D721Med (cell line): ENCODE measurements at regions not wholly inside any gene's neighbourhood (a gene's known extent, or its start where the extent isn't known, plus 50 kb on each side); places are given as distances from the start of the nearest gene placed in this dataset.

ENCODE experiments used
- DNase-seq: peaks from one replicate; pipeline ENCODE4 v3.0.0; 2011; ENCODE audit warnings: low spot score; ENCODE audit not compliant: insufficient read length
- FAIRE-seq: peaks from 2 replicates; lab custom pipeline; 2011; peaks lifted over from hg19 to GRCh38; lab: Jason Lieb, UNC
- CTCF ChIP-seq: IDR thresholded peaks from 2 replicates; pipeline ENCODE4 v1.5.1; 2012; ENCODE audit warnings: mild to moderate bottlenecking, control low read depth; ENCODE audit not compliant: insufficient read depth; ENCODE audit errors: missing control alignments

- DNase-seq (no peak), FAIRE-seq (no peak)
- no peak for TF ChIP-seq CTCF
Observed at GRCh38 chr12:67535971-67536370, 112.6 kb upstream of the DYRK2 start.

DNA sequence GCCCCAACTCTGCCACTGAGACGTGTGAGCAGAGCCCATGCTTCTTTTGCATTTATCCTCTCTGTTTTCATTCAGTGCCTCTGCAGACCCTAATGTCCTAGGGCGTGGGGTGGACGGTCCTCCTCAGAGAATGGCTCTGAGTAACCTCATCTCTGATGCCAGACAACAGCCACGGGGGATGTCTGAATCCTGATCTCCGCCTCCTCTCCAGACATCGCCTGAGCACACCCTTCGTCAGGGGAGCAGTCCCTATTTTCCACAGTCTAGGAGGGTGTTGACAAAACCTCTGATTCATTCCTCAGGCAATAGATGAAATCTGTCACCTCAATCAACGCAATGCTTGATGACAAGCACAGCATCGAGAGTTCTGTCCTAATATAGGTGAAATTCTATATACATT, 109.2 kb upstream of the DYRK2 start:
- FAIRE-seq, result no peak
- DNase-seq, result no peak
- no peak for TF ChIP-seq CTCF

DNA sequence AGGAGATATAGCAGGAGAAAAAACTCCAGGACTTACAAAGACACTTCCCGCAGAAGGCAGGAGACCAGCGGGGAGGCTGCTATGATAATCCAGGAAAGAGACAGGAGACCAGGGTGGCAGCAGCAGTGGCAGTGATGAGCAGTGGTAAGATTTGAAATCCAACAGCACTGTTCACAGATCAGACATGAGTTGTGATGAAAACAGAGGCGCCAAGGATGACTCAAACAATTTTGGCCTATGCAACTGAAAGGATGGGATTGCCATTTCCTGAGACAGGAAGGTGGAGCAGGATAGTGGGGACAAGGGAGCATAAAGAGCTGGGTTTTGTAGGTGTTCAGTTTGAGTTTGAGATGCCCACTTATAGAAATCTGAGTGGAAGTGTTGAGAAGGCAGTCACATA, 108.6 kb upstream of the DYRK2 start:
- no peak for FAIRE-seq
- TF ChIP-seq CTCF, result no peak
- no peak for DNase-seq

DNA sequence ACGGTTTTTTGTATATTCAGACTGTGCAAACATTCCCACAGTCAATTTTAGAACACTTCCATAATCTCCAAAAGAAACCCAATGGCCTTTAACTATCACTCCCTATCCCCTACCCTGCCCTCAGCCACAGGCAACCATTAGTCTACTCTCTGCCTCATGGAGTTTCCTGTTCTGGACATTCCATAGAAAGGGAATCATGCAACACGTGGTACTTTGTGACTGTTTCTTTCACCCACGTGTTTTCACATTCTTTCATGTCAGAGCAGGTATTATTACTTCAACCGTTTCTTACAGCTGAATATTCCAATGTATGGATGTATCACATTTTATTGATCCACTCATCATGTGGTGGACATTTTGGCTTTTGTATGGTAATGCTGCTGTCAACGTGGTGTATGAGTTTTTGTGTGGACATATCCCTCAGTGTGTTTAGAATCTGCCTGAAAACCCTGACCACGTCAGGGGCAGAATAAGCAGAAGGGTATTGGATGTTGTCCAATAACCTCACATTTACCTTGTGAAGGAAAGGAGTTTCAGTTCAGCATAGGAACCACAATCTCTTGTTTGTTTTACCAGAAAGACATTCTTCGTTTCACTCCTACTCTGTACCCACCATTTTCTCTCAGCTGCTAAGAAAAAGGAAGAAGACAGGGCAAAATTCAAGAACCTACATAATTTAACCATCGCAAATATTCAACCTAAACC, 107.5 kb upstream of the DYRK2 start:
- no peak for TF ChIP-seq CTCF
- no peak for FAIRE-seq
- DNase-seq, result no peak

DNA sequence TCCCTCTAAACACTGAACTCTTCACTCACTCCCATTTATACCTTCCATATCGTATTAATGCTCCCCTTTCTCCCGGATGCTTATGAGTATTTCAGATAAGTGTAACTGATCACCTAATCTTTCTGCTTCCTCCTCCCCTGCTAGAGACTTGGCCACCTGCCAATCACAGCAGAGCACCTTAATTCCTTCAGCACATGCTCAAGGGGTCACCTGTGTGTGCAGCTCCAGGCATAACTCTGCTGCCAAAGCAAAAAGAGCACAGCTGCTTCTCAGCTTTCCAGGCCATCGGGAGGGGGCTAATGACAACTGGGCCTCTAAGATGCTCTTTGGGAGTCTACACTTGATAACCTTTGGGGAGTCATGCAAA, 106.9 kb upstream of the DYRK2 start:
- TF ChIP-seq CTCF, result no peak
- DNase-seq (no peak), FAIRE-seq (no peak)

GRCh38 chr12:67543021-67543770, 105.3 kb upstream of the DYRK2 start:
- DNase-seq (no peak), FAIRE-seq (no peak)

More at GRCh38 chr12:67543021-67543770, 105.3 kb upstream of the DYRK2 start:
- TF ChIP-seq CTCF, result no peak
